Duodenal mucosa (tissue), 2 donors: ENCODE measurements at regions not wholly inside any gene's neighbourhood (a gene's known extent, or its start where the extent isn't known, plus 50 kb on each side); places are given as distances from the start of the nearest gene placed in this dataset.

Experiments used
- H3K27ac ChIP-seq: one replicate; pipeline ENCODE4 v1.7.0; 2013; ENCODE audit warnings: low read depth, low read length
- H3K27me3 ChIP-seq, 2 donors: one replicate each; pipeline ENCODE4 v1.7.0; 2013; ENCODE audit warnings: low read length in 2 of 2, control low read depth in 1 of 2; ENCODE audit not compliant: insufficient read depth in 2 of 2, control insufficient read depth in 1 of 2
- H3K36me3 ChIP-seq, 2 donors: one replicate each; pipeline ENCODE4 v1.7.0; 2013; ENCODE audit warnings: low read length in 2 of 2, control low read depth in 1 of 2; ENCODE audit not compliant: insufficient read depth in 2 of 2, control insufficient read depth in 1 of 2
- H3K4me1 ChIP-seq, 2 donors: one replicate each; pipeline ENCODE4 v1.7.0; 2013; ENCODE audit warnings: low read length in 2 of 2, control low read depth in 1 of 2; ENCODE audit not compliant: insufficient read depth in 2 of 2, control insufficient read depth in 1 of 2
- H3K4me3 ChIP-seq, 2 donors: one replicate each; pipeline ENCODE4 v1.7.0; 2013; ENCODE audit warnings: low read length in 2 of 2, low read depth in 1 of 2
- H3K9ac ChIP-seq, 2 donors: one replicate each; pipeline ENCODE4 v1.7.0; 2013; ENCODE audit warnings: low read length in 2 of 2, low read depth in 1 of 2
- H3K9me3 ChIP-seq, 2 donors: one replicate each; pipeline ENCODE4 v1.7.0; 2013; ENCODE audit warnings: low read length in 2 of 2, control low read depth in 1 of 2; ENCODE audit not compliant: control insufficient read depth in 1 of 2

GRCh38 chr1:59045137-59045536 is 251.8 kb upstream of the FGGY start:
- peaks cover 33% of the 10 kb centered on the region in 2 donors for H3K4me1 ChIP-seq
- H3K9ac ChIP-seq = no peak overlapping the region
- no peak overlapping the region for H3K27ac ChIP-seq
- H3K36me3 ChIP-seq = no peaks in the 10 kb centered on the region
- H3K9me3 ChIP-seq = no peaks in the 10 kb centered on the region
- H3K4me3 ChIP-seq = no peak overlapping the region
- H3K27me3 ChIP-seq = no peaks in the 10 kb centered on the region

GRCh38 chr1:59045636-59046035 is 251.3 kb upstream of the FGGY start:
- no peaks in the 10 kb centered on the region for H3K9me3 ChIP-seq
- no peak overlapping the region for H3K27ac ChIP-seq
- no peak overlapping the region for H3K4me3 ChIP-seq
- H3K4me1 ChIP-seq = peaks cover 33% of the 10 kb centered on the region in 2 donors
- H3K9ac ChIP-seq = no peak overlapping the region
- H3K36me3 ChIP-seq = no peaks in the 10 kb centered on the region
- H3K27me3 ChIP-seq = no peaks in the 10 kb centered on the region

GRCh38 chr1:59046134-59046533 is 250.8 kb upstream of the FGGY start:
- H3K9ac ChIP-seq = no peak overlapping the region
- H3K27me3 ChIP-seq = no peaks in the 10 kb centered on the region
- peaks cover 33% of the 10 kb centered on the region in 2 donors for H3K4me1 ChIP-seq
- no peak overlapping the region for H3K4me3 ChIP-seq
- H3K9me3 ChIP-seq = no peaks in the 10 kb centered on the region
- no peaks in the 10 kb centered on the region for H3K36me3 ChIP-seq
- H3K27ac ChIP-seq = no peak overlapping the region

- no peaks in the 10 kb centered on the region for H3K27me3 ChIP-seq
- peaks cover 33% of the 10 kb centered on the region in 2 donors for H3K4me1 ChIP-seq
- H3K27ac ChIP-seq = no peak overlapping the region
- H3K9ac ChIP-seq = peak overlapping the region in 1 of 2 donors; percentile 11
- no peak overlapping the region for H3K4me3 ChIP-seq
- no peaks in the 10 kb centered on the region for H3K36me3 ChIP-seq
- H3K9me3 ChIP-seq = no peaks in the 10 kb centered on the region
These were observed 250.2 kb upstream of the FGGY start for GRCh38 chr1:59046730-59047157.

GRCh38 chr1:59051007-59051406 is 245.9 kb upstream of the FGGY start:
- no peak overlapping the region for H3K27ac ChIP-seq
- H3K9ac ChIP-seq = no peak overlapping the region
- no peaks in the 10 kb centered on the region for H3K27me3 ChIP-seq
- no peaks in the 10 kb centered on the region for H3K9me3 ChIP-seq
- H3K4me3 ChIP-seq = no peak overlapping the region
- no peaks in the 10 kb centered on the region for H3K36me3 ChIP-seq
- H3K4me1 ChIP-seq = peaks cover 11 to 28% of the 10 kb centered on the region in 2 donors

GRCh38 chr1:59052166-59052590 is 244.7 kb upstream of the FGGY start:
- H3K4me1 ChIP-seq = peaks cover 8 to 27% of the 10 kb centered on the region in 2 donors
- no peaks in the 10 kb centered on the region for H3K27me3 ChIP-seq
- H3K9me3 ChIP-seq = no peaks in the 10 kb centered on the region
- no peak overlapping the region for H3K27ac ChIP-seq
- no peak overlapping the region for H3K9ac ChIP-seq
- H3K36me3 ChIP-seq = no peaks in the 10 kb centered on the region
- no peak overlapping the region for H3K4me3 ChIP-seq

- Histone ChIP-seq H3K4me3 (no peak overlapping the region), H3K27ac (no peak overlapping the region), H3K9ac (no peak overlapping the region), H3K9me3 (no peaks in the 10 kb centered on the region), H3K36me3 (no peaks in the 10 kb centered on the region), H3K4me1 (peaks cover 24 to 40% of the 10 kb centered on the region in 2 donors), H3K27me3 (no peaks in the 10 kb centered on the region)
These were observed 242.7 kb upstream of the FGGY start for GRCh38 chr1:59054172-59054571.

GRCh38 chr1:59055908-59056719 is 240.8 kb upstream of the FGGY start:
- Histone ChIP-seq H3K9me3 (no peaks in the 10 kb centered on the region), H3K9ac (no peak overlapping the region), H3K4me1 (peaks cover 24 to 40% of the 10 kb centered on the region in 2 donors), H3K27ac (no peak overlapping the region), H3K36me3 (no peaks in the 10 kb centered on the region), H3K4me3 (no peak overlapping the region), H3K27me3 (no peaks in the 10 kb centered on the region)

GRCh38 chr1:59057211-59057694 is 239.6 kb upstream of the FGGY start:
- Histone ChIP-seq H3K9me3 (no peaks in the 10 kb centered on the region), H3K4me1 (peaks cover 24 to 40% of the 10 kb centered on the region in 2 donors), H3K27ac (no peak overlapping the region), H3K27me3 (no peaks in the 10 kb centered on the region), H3K9ac (no peak overlapping the region), H3K36me3 (no peaks in the 10 kb centered on the region), H3K4me3 (no peak overlapping the region)

- H3K4me3 ChIP-seq = no peak overlapping the region
- no peak overlapping the region for H3K27ac ChIP-seq
- H3K27me3 ChIP-seq = no peaks in the 10 kb centered on the region
- H3K36me3 ChIP-seq = no peaks in the 10 kb centered on the region
- peaks cover 27 to 38% of the 10 kb centered on the region in 2 donors for H3K4me1 ChIP-seq
- no peak overlapping the region for H3K9ac ChIP-seq
- H3K9me3 ChIP-seq = no peaks in the 10 kb centered on the region
These were observed 239.1 kb upstream of the FGGY start for GRCh38 chr1:59057796-59058195.
